DMS53 treated with DMSO at 0.1 percent for 48 hours (cell line): ENCODE measurements at regions not wholly inside any gene's neighbourhood (a gene's known extent, or its start where the extent isn't known, plus 50 kb on each side); places are given as distances from the start of the nearest gene placed in this dataset.
A peak's percentile ranks its signal among the peaks of the same experiment; 100 is the strongest.
"Not testable (repeated sequence)": the region's sequence is repeated elsewhere in the genome, so short reads cannot be mapped to it uniquely, and the experiment has no call there.

ENCODE experiments used
- DNase-seq: peaks from one replicate; lab custom pipeline; 2025; ENCODE audit not compliant: unreplicated experiment; lab: John Stamatoyannopoulos, UW

- DNase-seq = no peak
Observed at GRCh38 chr17:36695082-36695481, 93.7 kb downstream of the MRM1 start.

GRCh38 chr17:36695710-36696109, 94.3 kb downstream of the MRM1 start:
- DNase-seq = not testable (repeated sequence)

- no peak for DNase-seq
Observed at GRCh38 chr17:36696805-36697204, 95.4 kb downstream of the MRM1 start.

- DNase-seq = no peak
Observed at GRCh38 chr17:36697903-36698530, 96.6 kb downstream of the MRM1 start.

- no peak for DNase-seq
Observed at GRCh38 chr17:36701429-36702099, 100.2 kb downstream of the MRM1 start.

GRCh38 chr17:36702636-36703035, 101.3 kb downstream of the MRM1 start:
- DNase-seq = no peak

GRCh38 chr17:36703860-36704266, 102.5 kb downstream of the MRM1 start:
- no peak for DNase-seq

- DNase-seq = no peak
Observed at GRCh38 chr17:36705283-36705795, 104.0 kb downstream of the MRM1 start.

- peak; percentile 33 for DNase-seq
Observed at GRCh38 chr17:36705874-36706731, 104.7 kb downstream of the MRM1 start.

GRCh38 chr17:36707904-36708303, 106.5 kb downstream of the MRM1 start:
- DNase-seq = no peak

- DNase-seq = no peak
Observed at GRCh38 chr17:36714789-36715188, 113.4 kb downstream of the MRM1 start.

- no peak for DNase-seq
Observed at GRCh38 chr17:36715951-36716350, 114.6 kb downstream of the MRM1 start.

GRCh38 chr17:36717088-36717487, 115.7 kb downstream of the MRM1 start:
- no peak for DNase-seq

GRCh38 chr17:36720131-36720530, 118.7 kb downstream of the MRM1 start:
- no peak for DNase-seq

GRCh38 chr17:36721560-36722120, 120.3 kb downstream of the MRM1 start:
- DNase-seq = no peak

GRCh38 chr17:36722121-36722902, 120.9 kb downstream of the MRM1 start:
- DNase-seq = peak; percentile 28

- DNase-seq = no peak
Observed at GRCh38 chr17:36722903-36723263, 121.5 kb downstream of the MRM1 start.

GRCh38 chr17:36723459-36724025, 122.2 kb downstream of the MRM1 start:
- no peak for DNase-seq

- no peak for DNase-seq
Observed at GRCh38 chr17:36726199-36726598, 124.8 kb downstream of the MRM1 start.

- no peak for DNase-seq
Observed at GRCh38 chr17:36727052-36727451, 125.7 kb downstream of the MRM1 start.
